ENCODE measurements at regions not wholly inside any gene's neighbourhood (a gene's known extent, or its start where the extent isn't known, plus 50 kb on each side); places are given as distances from the start of the nearest gene placed in this dataset.

DNA sequence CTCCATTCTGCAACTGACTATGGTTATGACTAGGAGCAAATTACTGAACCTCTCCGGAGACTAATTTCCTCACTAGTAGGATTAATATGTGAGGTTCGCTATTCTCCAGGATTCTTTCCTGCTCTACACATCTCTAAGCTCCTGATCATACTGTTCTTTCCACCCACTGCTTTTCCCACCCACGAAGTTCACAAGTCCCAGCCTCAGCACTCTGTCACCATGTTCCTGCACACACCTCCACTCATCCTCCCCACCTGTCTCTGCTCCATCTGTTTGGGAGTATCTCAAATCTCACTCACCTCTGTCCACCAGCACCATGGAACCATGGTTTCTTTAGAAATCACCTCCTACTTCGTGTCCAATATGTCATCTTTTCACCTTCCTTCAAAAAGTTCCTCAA, 185.3 kb downstream of the LRATD1 start:
- TF ChIP-seq ISL1 (CRISPR knock-in tag; IDR thresholded peaks at IDR 0.05) (no peak), RARB (CRISPR knock-in tag; IDR thresholded peaks at IDR 0.05) (no peak), ZFP30 (CRISPR knock-in tag; IDR thresholded peaks at IDR 0.05) (no peak), ESRRG (CRISPR knock-in tag; IDR thresholded peaks at IDR 0.05) (no peak), OSR1 (CRISPR knock-in tag; IDR thresholded peaks at IDR 0.05) (no peak), ZC3H10 (CRISPR knock-in tag; IDR thresholded peaks at IDR 0.05) (no peak), BACH2 (CRISPR knock-in tag; IDR thresholded peaks at IDR 0.05; ENCODE audit: borderline replicate concordance) (no peak), TCF4 (CRISPR knock-in tag; IDR thresholded peaks at IDR 0.05; ENCODE audit: borderline replicate concordance) (no peak), TSHZ2 (CRISPR knock-in tag; IDR thresholded peaks at IDR 0.05) (no peak), ZNF565 (CRISPR knock-in tag; conservative IDR thresholded peaks at IDR 0.05; ENCODE audit: low read depth) (no peak)
- TF ChIP-seq, protein P1, sequence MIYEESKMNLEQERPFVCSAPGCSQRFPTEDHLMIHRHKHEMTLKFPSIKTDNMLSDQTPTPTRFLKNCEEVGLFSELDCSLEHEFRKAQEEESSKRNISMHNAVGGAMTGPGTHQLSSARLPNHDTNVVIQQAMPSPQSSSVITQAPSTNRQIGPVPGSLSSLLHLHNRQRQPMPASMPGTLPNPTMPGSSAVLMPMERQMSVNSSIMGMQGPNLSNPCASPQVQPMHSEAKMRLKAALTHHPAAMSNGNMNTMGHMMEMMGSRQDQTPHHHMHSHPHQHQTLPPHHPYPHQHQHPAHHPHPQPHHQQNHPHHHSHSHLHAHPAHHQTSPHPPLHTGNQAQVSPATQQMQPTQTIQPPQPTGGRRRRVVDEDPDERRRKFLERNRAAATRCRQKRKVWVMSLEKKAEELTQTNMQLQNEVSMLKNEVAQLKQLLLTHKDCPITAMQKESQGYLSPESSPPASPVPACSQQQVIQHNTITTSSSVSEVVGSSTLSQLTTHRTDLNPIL (CRISPR knock-in tag; IDR thresholded peaks at IDR 0.05; ENCODE audit: low read depth) = no peak

DNA sequence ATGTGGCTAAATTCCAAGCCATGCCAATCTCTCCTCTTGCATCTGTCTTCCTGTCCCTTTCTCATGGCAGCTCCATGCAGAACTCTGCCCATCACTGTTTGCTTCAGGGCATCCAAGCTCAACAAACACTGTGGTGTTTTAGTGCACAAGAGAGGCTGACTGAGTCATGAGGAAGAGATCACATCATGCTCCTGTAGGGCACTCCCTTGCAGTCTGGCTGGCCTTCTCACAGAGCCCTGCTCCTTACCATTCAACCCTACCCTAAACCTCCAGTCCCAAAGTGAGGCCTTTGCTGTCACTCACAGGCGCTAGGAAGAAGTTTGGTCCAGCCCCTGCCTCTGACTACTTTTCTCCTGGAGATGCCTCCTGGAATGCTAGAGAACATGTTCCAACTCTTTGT, 194.0 kb downstream of the LRATD1 start:
- no peak for ATAC-seq
- TF ChIP-seq ZFP30 (CRISPR knock-in tag; IDR thresholded peaks at IDR 0.05) = no peak
- TF ChIP-seq ESRRG (CRISPR knock-in tag; IDR thresholded peaks at IDR 0.05) = no peak
- TF ChIP-seq PPARA (CRISPR knock-in tag; IDR thresholded peaks at IDR 0.05; ENCODE audit: borderline replicate concordance) = no peak
- TF ChIP-seq SNAI2 (CRISPR knock-in tag; IDR thresholded peaks at IDR 0.05) = no peak
- no peak for TF ChIP-seq PATZ1 (CRISPR knock-in tag; IDR thresholded peaks at IDR 0.05; ENCODE audit: borderline replicate concordance)
- no peak for TF ChIP-seq ZNF8 (CRISPR knock-in tag; IDR thresholded peaks at IDR 0.05)
- no peak for TF ChIP-seq RARB (CRISPR knock-in tag; IDR thresholded peaks at IDR 0.05)
- no peak for TF ChIP-seq CSRNP3 (CRISPR knock-in tag; IDR thresholded peaks at IDR 0.05)
- TF ChIP-seq POU6F1 (CRISPR knock-in tag; IDR thresholded peaks at IDR 0.05; ENCODE audit: borderline replicate concordance, low read depth) = no peak
- no peak for TF ChIP-seq BACH2 (CRISPR knock-in tag; IDR thresholded peaks at IDR 0.05; ENCODE audit: borderline replicate concordance)
- TF ChIP-seq TSHZ2 (CRISPR knock-in tag; IDR thresholded peaks at IDR 0.05) = no peak
- no peak for TF ChIP-seq ARNTL (CRISPR knock-in tag; IDR thresholded peaks at IDR 0.05; ENCODE audit: borderline replicate concordance, low read depth)
- TF ChIP-seq TOX (CRISPR knock-in tag; IDR thresholded peaks at IDR 0.05; ENCODE audit: borderline replicate concordance) = no peak

More for the DNA sequence above, 185.3 kb downstream of the LRATD1 start:
- no peak for ATAC-seq
